Ishikawa (cell line): ENCODE measurements at regions not wholly inside any gene's neighbourhood (a gene's known extent, or its start where the extent isn't known, plus 50 kb on each side); places are given as distances from the start of the nearest gene placed in this dataset.

Source experiments
- CEBPB ChIP-seq: IDR thresholded peaks from 2 replicates; pipeline ENCODE4 v1.6.1; 2012
- CREB1 ChIP-seq: IDR thresholded peaks from 2 replicates; pipeline ENCODE4 v1.6.1; 2012; ENCODE audit warnings: low read depth
- EGR1 ChIP-seq: IDR thresholded peaks from 2 replicates; pipeline ENCODE4 v1.6.1; 2012
- EP300 ChIP-seq: IDR thresholded peaks from 2 replicates; pipeline ENCODE4 v1.6.1; 2012; ENCODE audit warnings: borderline replicate concordance
- FOXM1 ChIP-seq: IDR thresholded peaks from 2 replicates; pipeline ENCODE4 v1.6.1; 2012; ENCODE audit warnings: low read depth, borderline replicate concordance
- NFIC ChIP-seq: IDR thresholded peaks from 2 replicates; pipeline ENCODE4 v1.6.1; 2012
- RAD21 ChIP-seq: IDR thresholded peaks from 2 replicates; pipeline ENCODE4 v1.6.1; 2012; ENCODE audit warnings: low read depth
- TAF1 ChIP-seq: IDR thresholded peaks from 2 replicates; pipeline ENCODE4 v1.6.1; 2012; ENCODE audit warnings: low read depth, mild to moderate bottlenecking
- TCF12 ChIP-seq: IDR thresholded peaks from 2 replicates; pipeline ENCODE4 v1.6.1; 2012; ENCODE audit warnings: low read depth
- TEAD4 ChIP-seq: IDR thresholded peaks from 2 replicates; pipeline ENCODE4 v1.6.1; 2012
- YY1 ChIP-seq: IDR thresholded peaks from 2 replicates; pipeline ENCODE4 v1.6.1; 2012; ENCODE audit warnings: low read depth
- ZBTB7A ChIP-seq: IDR thresholded peaks from 2 replicates; pipeline ENCODE4 v1.6.1; 2012; ENCODE audit warnings: low read depth
- TF ChIP-seq, protein P1 (sequence below): IDR thresholded peaks from 2 replicates; pipeline ENCODE4 v1.6.1; 2012
- TF ChIP-seq, protein P2 (sequence below): IDR thresholded peaks from 2 replicates; pipeline ENCODE4 v1.6.1; 2012
- TF ChIP-seq, protein P3 (sequence below): IDR thresholded peaks from 2 replicates; pipeline ENCODE4 v1.6.1; 2012; ENCODE audit warnings: low read depth, mild to moderate bottlenecking

DNA sequence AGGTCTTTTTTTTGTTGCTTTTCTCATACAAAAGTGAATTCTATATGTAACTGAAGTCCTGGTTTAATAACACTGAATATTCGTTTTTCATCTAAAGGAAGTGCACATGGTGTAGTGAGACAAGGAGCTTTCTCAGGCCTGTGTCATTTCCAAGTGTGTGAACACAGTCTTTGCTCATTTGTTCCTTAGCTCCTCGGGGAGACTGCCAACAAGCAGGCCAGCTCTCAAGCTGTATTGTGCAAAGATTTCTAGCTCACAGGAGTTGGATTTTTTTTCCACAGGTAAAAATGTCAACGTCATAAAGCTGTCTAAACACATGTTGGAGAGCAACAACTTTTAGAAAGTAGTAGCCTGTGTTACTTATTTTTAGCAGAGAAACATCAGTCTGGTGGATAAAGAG, 87.8 kb upstream of the S1PR1 start:
- TF ChIP-seq, protein P1, sequence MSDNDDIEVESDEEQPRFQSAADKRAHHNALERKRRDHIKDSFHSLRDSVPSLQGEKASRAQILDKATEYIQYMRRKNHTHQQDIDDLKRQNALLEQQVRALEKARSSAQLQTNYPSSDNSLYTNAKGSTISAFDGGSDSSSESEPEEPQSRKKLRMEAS = no peak
- TF ChIP-seq EGR1 (no peak), CEBPB (no peak), CREB1 (no peak), TEAD4 (no peak), RAD21 (no peak)
- TF ChIP-seq, protein P2, sequence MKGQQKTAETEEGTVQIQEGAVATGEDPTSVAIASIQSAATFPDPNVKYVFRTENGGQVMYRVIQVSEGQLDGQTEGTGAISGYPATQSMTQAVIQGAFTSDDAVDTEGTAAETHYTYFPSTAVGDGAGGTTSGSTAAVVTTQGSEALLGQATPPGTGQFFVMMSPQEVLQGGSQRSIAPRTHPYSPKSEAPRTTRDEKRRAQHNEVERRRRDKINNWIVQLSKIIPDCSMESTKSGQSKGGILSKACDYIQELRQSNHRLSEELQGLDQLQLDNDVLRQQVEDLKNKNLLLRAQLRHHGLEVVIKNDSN = no peak

DNA sequence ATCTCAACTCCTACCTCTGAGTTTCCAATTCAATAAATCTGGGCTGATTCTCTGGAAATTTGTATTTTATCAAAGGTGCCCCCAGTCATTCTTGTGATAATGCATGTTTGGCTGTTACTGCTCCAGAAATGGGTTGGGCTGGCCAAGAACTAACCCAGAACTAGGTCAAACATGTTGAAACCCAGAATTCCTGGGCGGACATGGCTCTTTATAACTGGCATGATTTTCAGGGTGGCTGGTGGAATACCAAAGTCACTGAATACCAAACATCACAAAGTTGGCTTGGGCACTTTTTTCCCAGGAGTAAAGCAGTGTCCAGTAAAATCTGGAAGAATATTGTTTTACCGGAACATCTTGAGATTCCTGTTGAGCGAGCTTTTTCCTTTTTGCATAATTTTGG, 89.4 kb upstream of the S1PR1 start:
- no peak for TF ChIP-seq TEAD4
- TF ChIP-seq TCF12 = no peak
- TF ChIP-seq, protein P2 = no peak
- no peak for TF ChIP-seq FOXM1
- no peak for TF ChIP-seq CREB1
- TF ChIP-seq, protein P1 = no peak
- no peak for TF ChIP-seq CEBPB
- TF ChIP-seq, protein P3, sequence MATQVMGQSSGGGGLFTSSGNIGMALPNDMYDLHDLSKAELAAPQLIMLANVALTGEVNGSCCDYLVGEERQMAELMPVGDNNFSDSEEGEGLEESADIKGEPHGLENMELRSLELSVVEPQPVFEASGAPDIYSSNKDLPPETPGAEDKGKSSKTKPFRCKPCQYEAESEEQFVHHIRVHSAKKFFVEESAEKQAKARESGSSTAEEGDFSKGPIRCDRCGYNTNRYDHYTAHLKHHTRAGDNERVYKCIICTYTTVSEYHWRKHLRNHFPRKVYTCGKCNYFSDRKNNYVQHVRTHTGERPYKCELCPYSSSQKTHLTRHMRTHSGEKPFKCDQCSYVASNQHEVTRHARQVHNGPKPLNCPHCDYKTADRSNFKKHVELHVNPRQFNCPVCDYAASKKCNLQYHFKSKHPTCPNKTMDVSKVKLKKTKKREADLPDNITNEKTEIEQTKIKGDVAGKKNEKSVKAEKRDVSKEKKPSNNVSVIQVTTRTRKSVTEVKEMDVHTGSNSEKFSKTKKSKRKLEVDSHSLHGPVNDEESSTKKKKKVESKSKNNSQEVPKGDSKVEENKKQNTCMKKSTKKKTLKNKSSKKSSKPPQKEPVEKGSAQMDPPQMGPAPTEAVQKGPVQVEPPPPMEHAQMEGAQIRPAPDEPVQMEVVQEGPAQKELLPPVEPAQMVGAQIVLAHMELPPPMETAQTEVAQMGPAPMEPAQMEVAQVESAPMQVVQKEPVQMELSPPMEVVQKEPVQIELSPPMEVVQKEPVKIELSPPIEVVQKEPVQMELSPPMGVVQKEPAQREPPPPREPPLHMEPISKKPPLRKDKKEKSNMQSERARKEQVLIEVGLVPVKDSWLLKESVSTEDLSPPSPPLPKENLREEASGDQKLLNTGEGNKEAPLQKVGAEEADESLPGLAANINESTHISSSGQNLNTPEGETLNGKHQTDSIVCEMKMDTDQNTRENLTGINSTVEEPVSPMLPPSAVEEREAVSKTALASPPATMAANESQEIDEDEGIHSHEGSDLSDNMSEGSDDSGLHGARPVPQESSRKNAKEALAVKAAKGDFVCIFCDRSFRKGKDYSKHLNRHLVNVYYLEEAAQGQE = no peak
- TF ChIP-seq ZBTB7A = no peak
- no peak for TF ChIP-seq NFIC
- TF ChIP-seq TAF1 = no peak
- no peak for TF ChIP-seq YY1

DNA sequence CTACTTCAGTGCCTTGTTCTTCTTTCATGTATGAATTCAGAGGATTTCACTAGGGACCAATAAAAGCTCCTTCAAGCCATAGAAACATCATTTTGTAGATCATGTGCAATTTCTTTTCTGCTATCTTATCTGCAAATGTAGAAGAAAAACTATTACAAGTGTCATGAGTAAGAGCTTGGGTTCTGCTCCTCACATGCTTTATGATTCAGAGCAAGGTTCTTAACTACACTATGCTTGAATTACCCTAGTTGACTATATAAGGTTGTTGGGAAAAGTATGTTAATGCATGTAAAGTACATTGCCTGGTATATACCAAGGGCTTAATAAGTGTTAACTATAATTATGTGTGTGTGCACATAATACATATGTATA, 91.4 kb upstream of the S1PR1 start:
- TF ChIP-seq, protein P3 = no peak
- TF ChIP-seq, protein P1 = no peak
- TF ChIP-seq FOXM1 = no peak
- TF ChIP-seq CEBPB = no peak
- TF ChIP-seq, protein P2 = no peak
- TF ChIP-seq TAF1 = no peak
- no peak for TF ChIP-seq YY1
- TF ChIP-seq TEAD4 = no peak
- TF ChIP-seq EP300 = no peak
- no peak for TF ChIP-seq RAD21
- no peak for TF ChIP-seq ZBTB7A
- TF ChIP-seq TCF12 = no peak
- TF ChIP-seq CREB1 = no peak

DNA sequence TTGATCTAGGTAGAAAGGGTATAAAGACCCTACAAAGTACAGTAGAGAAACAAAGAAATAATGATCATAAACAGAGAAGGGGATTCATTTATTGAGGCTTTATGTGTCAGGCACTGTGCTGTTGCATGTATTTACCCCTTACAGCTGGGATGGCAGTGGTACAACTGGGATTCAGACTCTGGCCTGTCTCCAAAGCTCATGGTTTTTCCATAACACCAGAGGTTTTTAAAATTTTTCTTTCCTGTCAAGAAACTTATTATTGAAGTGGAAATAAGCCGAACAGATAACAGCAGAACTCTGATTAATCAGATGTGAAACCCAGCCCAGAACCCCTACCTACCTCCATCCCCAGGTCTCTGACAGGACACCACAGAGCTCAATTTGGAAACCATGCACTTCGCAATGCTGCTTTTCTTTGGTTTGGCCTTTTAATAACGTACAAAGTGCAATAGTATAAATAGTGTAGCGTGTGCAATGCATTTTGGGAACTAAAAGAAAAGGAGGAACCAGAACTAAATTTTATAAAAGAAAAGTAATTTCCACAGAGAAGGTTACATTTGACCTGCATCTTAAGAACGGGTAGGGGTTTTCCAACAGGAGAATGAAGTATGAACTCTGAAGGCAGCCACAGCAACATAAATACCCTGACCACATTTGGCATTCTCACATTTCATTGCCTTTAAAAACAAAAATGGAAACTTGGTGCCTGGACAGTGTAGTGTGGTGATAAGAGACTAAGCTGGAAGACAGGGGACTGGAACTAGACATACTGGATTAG, 92.0 kb upstream of the S1PR1 start:
- no peak for TF ChIP-seq EP300
- no peak for TF ChIP-seq NFIC
- TF ChIP-seq FOXM1 = no peak
- TF ChIP-seq CREB1 = no peak
- TF ChIP-seq, protein P1 = no peak
- TF ChIP-seq, protein P2 = no peak
- TF ChIP-seq TAF1 = no peak
- TF ChIP-seq EGR1 = no peak
- no peak for TF ChIP-seq RAD21
- TF ChIP-seq, protein P3 = no peak
- TF ChIP-seq TCF12 = no peak
- TF ChIP-seq ZBTB7A = no peak
- no peak for TF ChIP-seq YY1
- no peak for TF ChIP-seq CEBPB
- no peak for TF ChIP-seq TEAD4
